Subcutaneous abdominal adipose tissue (tissue), 5 donors: ENCODE measurements at regions not wholly inside any gene's neighbourhood (a gene's known extent, or its start where the extent isn't known, plus 50 kb on each side); places are given as distances from the start of the nearest gene placed in this dataset.

Experiments
- H3K27ac ChIP-seq: one replicate; pipeline ENCODE4 v1.7.0; 2013; ENCODE audit warnings: low read depth, mild to moderate bottlenecking, inconsistent platforms, low read length, moderate library complexity
- H3K27me3 ChIP-seq, 5 donors: one replicate each; pipeline ENCODE4 v1.7.0; 2013; ENCODE audit warnings: low read length in 5 of 5, inconsistent platforms in 1 of 5; ENCODE audit not compliant: control insufficient read depth in 5 of 5, insufficient read depth in 4 of 5
- H3K36me3 ChIP-seq, 5 donors: one replicate each; pipeline ENCODE4 v1.7.0; 2013; ENCODE audit warnings: low read length in 5 of 5; ENCODE audit not compliant: control insufficient read depth in 5 of 5, insufficient read depth in 5 of 5
- H3K4me1 ChIP-seq, 5 donors: one replicate each; pipeline ENCODE4 v1.7.0; 2013; ENCODE audit warnings: low read length in 5 of 5, mild to moderate bottlenecking in 3 of 5, moderate library complexity in 1 of 5; ENCODE audit not compliant: control insufficient read depth in 5 of 5, insufficient read depth in 5 of 5
- H3K4me3 ChIP-seq, 5 donors: one replicate each; pipeline ENCODE4 v1.7.0; 2013; ENCODE audit warnings: low read length in 5 of 5, low read depth in 1 of 5
- H3K9ac ChIP-seq, 5 donors: one replicate each; pipeline ENCODE4 v1.7.0; 2013; ENCODE audit warnings: low read length in 5 of 5, mild to moderate bottlenecking in 4 of 5, moderate library complexity in 3 of 5
- H3K9me3 ChIP-seq, 5 donors: one replicate each; pipeline ENCODE4 v1.7.0; 2013; ENCODE audit warnings: low read length in 5 of 5; ENCODE audit not compliant: control insufficient read depth in 5 of 5
- donor health status: healthy.
- donor health status: healthy.
- donor health status: healthy.
- donor health status: healthy.
- donor health status: healthy.

GRCh38 chr12:91857813-91858542, 287.7 kb downstream of the BTG1 start:
- Histone ChIP-seq H3K27me3 (no peaks in the 10 kb centered on the region), H3K4me3 (no peak overlapping the region), H3K27ac (no peak overlapping the region), H3K9ac (no peak overlapping the region), H3K4me1 (peaks cover 0 to 7% (median 5%) of the 10 kb centered on the region in 5 donors), H3K9me3 (no peaks in the 10 kb centered on the region), H3K36me3 (no peaks in the 10 kb centered on the region)

GRCh38 chr12:91854725-91855124, 290.9 kb downstream of the BTG1 start:
- Histone ChIP-seq H3K27me3 (no peaks in the 10 kb centered on the region), H3K4me1 (peaks cover 0 to 7% (median 5%) of the 10 kb centered on the region in 5 donors), H3K9ac (no peak overlapping the region), H3K27ac (no peak overlapping the region), H3K36me3 (no peaks in the 10 kb centered on the region), H3K9me3 (no peaks in the 10 kb centered on the region), H3K4me3 (no peak overlapping the region)

GRCh38 chr12:91853350-91854127, 292.1 kb downstream of the BTG1 start:
- Histone ChIP-seq H3K9ac (no peak overlapping the region), H3K27ac (no peak overlapping the region), H3K36me3 (no peaks in the 10 kb centered on the region)

GRCh38 chr12:91852634-91853033, 293.0 kb downstream of the BTG1 start:
- Histone ChIP-seq H3K27ac (no peak overlapping the region), H3K4me3 (no peak overlapping the region), H3K9me3 (no peaks in the 10 kb centered on the region), H3K27me3 (no peaks in the 10 kb centered on the region), H3K36me3 (no peaks in the 10 kb centered on the region), H3K4me1 (peaks cover 0 to 7% (median 5%) of the 10 kb centered on the region in 5 donors), H3K9ac (no peak overlapping the region)

More at GRCh38 chr12:91853350-91854127, 292.1 kb downstream of the BTG1 start:
- peaks cover 0 to 7% (median 5%) of the 10 kb centered on the region in 5 donors for H3K4me1 ChIP-seq
- no peaks in the 10 kb centered on the region for H3K27me3 ChIP-seq
- H3K9me3 ChIP-seq = no peaks in the 10 kb centered on the region
- H3K4me3 ChIP-seq = no peak overlapping the region

GRCh38 chr12:91851741-91852477, 293.7 kb downstream of the BTG1 start:
- no peak overlapping the region for H3K9ac ChIP-seq
- peaks cover 0 to 8% (median 5%) of the 10 kb centered on the region in 5 donors for H3K4me1 ChIP-seq
- no peak overlapping the region for H3K4me3 ChIP-seq
- no peaks in the 10 kb centered on the region for H3K27me3 ChIP-seq
- H3K36me3 ChIP-seq = no peaks in the 10 kb centered on the region
- no peak overlapping the region for H3K27ac ChIP-seq
- no peaks in the 10 kb centered on the region for H3K9me3 ChIP-seq

- H3K4me3 ChIP-seq = peak overlapping the region in 1 of 5 donors; percentile 32
- H3K27me3 ChIP-seq = no peaks in the 10 kb centered on the region
- peaks cover 0 to 2% (median 0%) of the 10 kb centered on the region in 5 donors for H3K9me3 ChIP-seq
- no peak overlapping the region for H3K27ac ChIP-seq
- H3K9ac ChIP-seq = peak overlapping the region in 1 of 5 donors; percentile 13
- H3K4me1 ChIP-seq = peaks cover 0 to 8% (median 4%) of the 10 kb centered on the region in 5 donors
- no peaks in the 10 kb centered on the region for H3K36me3 ChIP-seq
These were observed 299.1 kb downstream of the BTG1 start for GRCh38 chr12:91846466-91847055.

- Histone ChIP-seq H3K36me3 (no peaks in the 10 kb centered on the region), H3K27ac (no peak overlapping the region), H3K9ac (no peak overlapping the region), H3K27me3 (no peaks in the 10 kb centered on the region), H3K9me3 (peaks cover 0 to 2% (median 0%) of the 10 kb centered on the region in 5 donors), H3K4me1 (peaks cover 0 to 8% (median 4%) of the 10 kb centered on the region in 5 donors), H3K4me3 (no peak overlapping the region)
These were observed 300.3 kb downstream of the BTG1 start for GRCh38 chr12:91845365-91845764.

GRCh38 chr12:91841822-91842221, 303.8 kb downstream of the BTG1 start:
- no peaks in the 10 kb centered on the region for H3K36me3 ChIP-seq
- H3K27me3 ChIP-seq = no peaks in the 10 kb centered on the region
- no peak overlapping the region for H3K4me3 ChIP-seq
- peaks cover 0 to 2% (median 0%) of the 10 kb centered on the region in 5 donors for H3K9me3 ChIP-seq
- H3K9ac ChIP-seq = no peak overlapping the region
- H3K4me1 ChIP-seq = peaks cover 0 to 8% (median 4%) of the 10 kb centered on the region in 5 donors
- no peak overlapping the region for H3K27ac ChIP-seq

GRCh38 chr12:91836696-91837095, 308.9 kb downstream of the BTG1 start:
- Histone ChIP-seq H3K4me1 (no peaks in the 10 kb centered on the region), H3K9me3 (no peaks in the 10 kb centered on the region), H3K27me3 (no peaks in the 10 kb centered on the region), H3K36me3 (no peaks in the 10 kb centered on the region), H3K27ac (no peak overlapping the region), H3K4me3 (no peak overlapping the region), H3K9ac (no peak overlapping the region)
